Right ventricle myocardium superior (tissue), 1 donor: ENCODE measurements at regions not wholly inside any gene's neighbourhood (a gene's known extent, or its start where the extent isn't known, plus 50 kb on each side); places are given as distances from the start of the nearest gene placed in this dataset.
A peak's percentile ranks its signal among the peaks of the same experiment; 100 is the strongest.

ENCODE experiments used
- ATAC-seq: fragments of 200-7000 bp; cut with Tn5 transposase; one replicate; pipeline ENCODE4 v1.9.1; 2020; ENCODE audit warnings: mild to moderate bottlenecking; ENCODE audit not compliant: poor library complexity
- DNase-seq: peaks from one replicate; pipeline ENCODE4 v3.0.0-alpha.2; 2020
- intact Hi-C: fragments of 100-400 bp; cut with DNase I; formaldehyde crosslinking; loops from one replicate; pipeline ENCODE4 v1.11.2; 2022
- donor health status: DM: no; HTN: yes; CAD: no; lungs with severe emphysema.

- intact Hi-C loops, result no loop called here
- no peak for DNase-seq
- no peak for ATAC-seq
Observed at GRCh38 chr3:105923140-105923539, 54.3 kb upstream of the CBLB start.

- intact Hi-C loops, result no loop called here
- ATAC-seq, result no peak
- no peak for DNase-seq
Observed at GRCh38 chr3:105927741-105928140, 58.9 kb upstream of the CBLB start.

GRCh38 chr3:105930733-105931132 lies 61.9 kb upstream of the CBLB start:
- DNase-seq (no peak), ATAC-seq (no peak)
- intact Hi-C loops, result no loop called here

GRCh38 chr3:105931500-105931899 lies 62.7 kb upstream of the CBLB start:
- intact Hi-C loops, result no loop called here
- ATAC-seq (no peak), DNase-seq (no peak)

GRCh38 chr3:105933871-105934270 lies 65.1 kb upstream of the CBLB start:
- ATAC-seq, result no peak
- intact Hi-C loops, result no loop called here
- no peak for DNase-seq

GRCh38 chr3:105938101-105938500 lies 69.3 kb upstream of the CBLB start:
- intact Hi-C loops, result no loop called here
- DNase-seq, result no peak
- peak; percentile 93 for ATAC-seq

GRCh38 chr3:105938806-105939205 lies 70.0 kb upstream of the CBLB start:
- ATAC-seq (no peak), DNase-seq (no peak)
- intact Hi-C loops, result no loop called here

GRCh38 chr3:105944276-105944675 lies 75.5 kb upstream of the CBLB start:
- DNase-seq (no peak), ATAC-seq (no peak)
- intact Hi-C loops, result no loop called here

GRCh38 chr3:105944721-105945120 lies 75.9 kb upstream of the CBLB start:
- ATAC-seq (no peak), DNase-seq (no peak)
- intact Hi-C loops, result no loop called here

GRCh38 chr3:105948101-105948500 lies 79.3 kb upstream of the CBLB start:
- intact Hi-C loops, result no loop called here
- no peak for DNase-seq
- no peak for ATAC-seq

- DNase-seq (no peak), ATAC-seq (peak; percentile 36)
- intact Hi-C loops, result no loop called here
Observed at GRCh38 chr3:105950881-105951600, 82.2 kb upstream of the CBLB start.

GRCh38 chr3:105953831-105954230 lies 85.0 kb upstream of the CBLB start:
- DNase-seq (no peak), ATAC-seq (no peak)
- intact Hi-C loops, result no loop called here

- no peak for ATAC-seq
Observed at GRCh38 chr3:105956306-105956705, 87.5 kb upstream of the CBLB start.

GRCh38 chr3:105957722-105958121 lies 88.9 kb upstream of the CBLB start:
- ATAC-seq (no peak), DNase-seq (no peak)
- intact Hi-C loops, result no loop called here

More at GRCh38 chr3:105956306-105956705, 87.5 kb upstream of the CBLB start:
- intact Hi-C loops, result no loop called here
- DNase-seq, result no peak

- intact Hi-C loops, result no loop called here
- DNase-seq (no peak), ATAC-seq (no peak)
Observed at GRCh38 chr3:105958237-105959000, 89.6 kb upstream of the CBLB start.

GRCh38 chr3:105959851-105960250 lies 91.0 kb upstream of the CBLB start:
- intact Hi-C loops, result no loop called here
- no peak for DNase-seq
- peak; percentile 36 for ATAC-seq

- intact Hi-C loops, result no loop called here
- no peak for ATAC-seq
Observed at GRCh38 chr3:105960381-105960780, 91.6 kb upstream of the CBLB start.

GRCh38 chr3:105963161-105963560 lies 94.3 kb upstream of the CBLB start:
- DNase-seq (no peak), ATAC-seq (no peak)
- intact Hi-C loops, result no loop called here

More at GRCh38 chr3:105960381-105960780, 91.6 kb upstream of the CBLB start:
- no peak for DNase-seq

GRCh38 chr3:105965384-105965783 lies 96.6 kb upstream of the CBLB start:
- DNase-seq (no peak), ATAC-seq (peak; percentile 56)
- intact Hi-C loops, result no loop called here

GRCh38 chr3:105967117-105967516 lies 98.3 kb upstream of the CBLB start:
- no peak for DNase-seq
- intact Hi-C loops, result no loop called here
- peak; percentile 66 for ATAC-seq
